ENCODE measurements at regions not wholly inside any gene's neighbourhood (a gene's known extent, or its start where the extent isn't known, plus 50 kb on each side); places are given as distances from the start of the nearest gene placed in this dataset.

DNA sequence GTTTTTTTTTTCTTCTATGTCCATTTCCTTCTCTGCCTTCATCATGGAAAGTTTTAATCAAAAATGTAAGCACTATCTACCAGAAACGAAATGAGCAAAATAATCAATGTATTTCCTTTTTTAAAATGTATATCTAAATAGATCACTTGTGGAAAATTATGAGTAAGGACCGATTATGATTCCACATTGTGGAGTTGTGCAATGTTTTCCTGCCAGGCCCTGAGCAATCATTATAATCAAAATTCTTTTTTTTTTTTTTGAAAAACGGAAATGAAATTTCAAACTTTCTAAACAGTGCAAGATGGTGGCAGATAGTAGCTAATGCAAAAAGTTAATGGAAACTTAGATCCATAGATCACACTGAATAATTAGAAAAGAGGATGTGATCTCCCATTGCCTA is 1074.6 kb upstream of the TMEM132C start:
- peaks cover 5% of the 10 kb centered on the region for H3K9me3 Mint-ChIP-seq (ENCODE audit: low read depth, unreplicated experiment)
- BruUV-seq (replicated peaks) = no TSS peak
- H3K36me3 Mint-ChIP-seq (ENCODE audit: insufficient read depth, unreplicated experiment) = no peaks in the 10 kb centered on the region
- intact Hi-C loops (cut with micrococcal nuclease; ENCODE audit: unreplicated experiment) = no loop called here
- no peaks in the 10 kb centered on the region for H3K4me1 Mint-ChIP-seq (ENCODE audit: low read depth, unreplicated experiment)
- no peaks in the 10 kb centered on the region for H3K27me3 Mint-ChIP-seq (ENCODE audit: unreplicated experiment)
- no peak for DNase-seq
- CTCF ChIA-PET = no interaction called here
- TF ChIP-seq, protein P1, sequence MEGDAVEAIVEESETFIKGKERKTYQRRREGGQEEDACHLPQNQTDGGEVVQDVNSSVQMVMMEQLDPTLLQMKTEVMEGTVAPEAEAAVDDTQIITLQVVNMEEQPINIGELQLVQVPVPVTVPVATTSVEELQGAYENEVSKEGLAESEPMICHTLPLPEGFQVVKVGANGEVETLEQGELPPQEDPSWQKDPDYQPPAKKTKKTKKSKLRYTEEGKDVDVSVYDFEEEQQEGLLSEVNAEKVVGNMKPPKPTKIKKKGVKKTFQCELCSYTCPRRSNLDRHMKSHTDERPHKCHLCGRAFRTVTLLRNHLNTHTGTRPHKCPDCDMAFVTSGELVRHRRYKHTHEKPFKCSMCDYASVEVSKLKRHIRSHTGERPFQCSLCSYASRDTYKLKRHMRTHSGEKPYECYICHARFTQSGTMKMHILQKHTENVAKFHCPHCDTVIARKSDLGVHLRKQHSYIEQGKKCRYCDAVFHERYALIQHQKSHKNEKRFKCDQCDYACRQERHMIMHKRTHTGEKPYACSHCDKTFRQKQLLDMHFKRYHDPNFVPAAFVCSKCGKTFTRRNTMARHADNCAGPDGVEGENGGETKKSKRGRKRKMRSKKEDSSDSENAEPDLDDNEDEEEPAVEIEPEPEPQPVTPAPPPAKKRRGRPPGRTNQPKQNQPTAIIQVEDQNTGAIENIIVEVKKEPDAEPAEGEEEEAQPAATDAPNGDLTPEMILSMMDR (IDR thresholded peaks at IDR 0.05; ENCODE audit: unreplicated experiment) = no peak
- no peak overlapping the region for H3K4me3 Mint-ChIP-seq (ENCODE audit: low read depth, unreplicated experiment)
- no peak overlapping the region for H3K27ac Mint-ChIP-seq (ENCODE audit: unreplicated experiment)

- intact Hi-C loops (cut with micrococcal nuclease; ENCODE audit: unreplicated experiment) = no loop called here
- TF ChIP-seq, protein P1 (IDR thresholded peaks at IDR 0.05; ENCODE audit: unreplicated experiment) = no peak
- H3K4me3 Mint-ChIP-seq (ENCODE audit: low read depth, unreplicated experiment) = no peak overlapping the region
- no peaks in the 10 kb centered on the region for H3K36me3 Mint-ChIP-seq (ENCODE audit: insufficient read depth, unreplicated experiment)
- no peaks in the 10 kb centered on the region for H3K27me3 Mint-ChIP-seq (ENCODE audit: unreplicated experiment)
- DNase-seq = no peak
- H3K4me1 Mint-ChIP-seq (ENCODE audit: low read depth, unreplicated experiment) = no peaks in the 10 kb centered on the region
- CTCF ChIA-PET = no interaction called here
- no TSS peak for BruUV-seq (replicated peaks)
- H3K27ac Mint-ChIP-seq (ENCODE audit: unreplicated experiment) = no peak overlapping the region
- peaks cover 4% of the 10 kb centered on the region for H3K9me3 Mint-ChIP-seq (ENCODE audit: low read depth, unreplicated experiment)
These were observed 1073.6 kb upstream of the TMEM132C start for GRCh38 chr12:127193341-127193740.

- Mint-ChIP-seq H3K27ac (ENCODE audit: unreplicated experiment) (no peak overlapping the region), H3K36me3 (ENCODE audit: insufficient read depth, unreplicated experiment) (no peaks in the 10 kb centered on the region), H3K4me3 (ENCODE audit: low read depth, unreplicated experiment) (no peak overlapping the region), H3K27me3 (ENCODE audit: unreplicated experiment) (no peaks in the 10 kb centered on the region), H3K9me3 (ENCODE audit: low read depth, unreplicated experiment) (peaks cover 4% of the 10 kb centered on the region), H3K4me1 (ENCODE audit: low read depth, unreplicated experiment) (no peaks in the 10 kb centered on the region)
- intact Hi-C loops (cut with micrococcal nuclease; ENCODE audit: unreplicated experiment) = no loop called here
- TF ChIP-seq, protein P1 (IDR thresholded peaks at IDR 0.05; ENCODE audit: unreplicated experiment) = no peak
- no peak for DNase-seq
- CTCF ChIA-PET = no interaction called here
- no TSS peak for BruUV-seq (replicated peaks)
These were observed 1072.8 kb upstream of the TMEM132C start for GRCh38 chr12:127194176-127194575.

DNA sequence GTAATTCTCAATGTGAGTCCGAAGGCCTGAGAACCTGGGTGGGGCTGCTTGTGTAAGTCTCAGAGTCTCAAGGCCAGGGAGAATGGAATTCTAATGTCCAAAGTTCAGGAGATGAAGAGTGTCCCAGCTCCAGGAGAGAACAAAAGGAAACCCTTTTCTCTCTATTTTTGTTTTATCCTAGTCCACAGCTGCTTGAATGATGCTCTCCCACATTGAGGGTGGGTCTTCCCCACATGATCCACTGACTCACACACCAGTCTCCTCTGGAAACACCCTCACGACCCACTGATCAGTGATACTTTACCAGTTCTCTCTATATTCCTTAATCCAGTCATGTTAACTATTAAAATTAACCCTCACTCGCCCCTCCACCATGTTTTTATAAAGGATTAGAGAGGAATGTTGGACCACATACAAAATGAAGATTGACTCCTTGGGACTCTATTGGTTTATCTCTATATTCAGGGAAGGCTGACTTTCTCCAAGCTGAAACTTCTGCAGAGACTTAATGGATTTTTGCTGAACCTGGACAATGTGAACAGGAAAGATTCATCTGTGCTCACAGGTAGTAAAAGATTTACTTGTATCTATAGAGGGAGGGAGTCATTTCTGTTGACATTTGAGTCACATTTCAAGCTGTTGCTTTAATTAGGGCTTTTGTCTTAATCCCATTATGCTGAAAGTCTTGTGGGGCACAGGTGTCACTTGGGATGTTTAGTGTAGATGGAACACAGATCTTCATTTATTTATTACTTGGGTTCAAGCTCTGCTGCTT is 1061.0 kb upstream of the TMEM132C start:
- no peak overlapping the region for H3K4me3 Mint-ChIP-seq (ENCODE audit: low read depth, unreplicated experiment)
- CTCF ChIA-PET = no interaction called here
- no peaks in the 10 kb centered on the region for H3K36me3 Mint-ChIP-seq (ENCODE audit: insufficient read depth, unreplicated experiment)
- TF ChIP-seq, protein P1 (IDR thresholded peaks at IDR 0.05; ENCODE audit: unreplicated experiment) = no peak
- H3K4me1 Mint-ChIP-seq (ENCODE audit: low read depth, unreplicated experiment) = no peaks in the 10 kb centered on the region
- intact Hi-C loops (cut with micrococcal nuclease; ENCODE audit: unreplicated experiment) = no loop called here
- peaks cover 12% of the 10 kb centered on the region for H3K9me3 Mint-ChIP-seq (ENCODE audit: low read depth, unreplicated experiment)
- DNase-seq = no peak
- no peak overlapping the region for H3K27ac Mint-ChIP-seq (ENCODE audit: unreplicated experiment)
- no peaks in the 10 kb centered on the region for H3K27me3 Mint-ChIP-seq (ENCODE audit: unreplicated experiment)
- no TSS peak for BruUV-seq (replicated peaks)
